GM23338 (cell line): ENCODE measurements at regions not wholly inside any gene's neighbourhood (a gene's known extent, or its start where the extent isn't known, plus 50 kb on each side); places are given as distances from the start of the nearest gene placed in this dataset.

Experiments
- CREB1 ChIP-seq: fragments of 250-450 bp; sonication (Bioruptor Pico); IDR thresholded peaks from 2 replicates; pipeline ENCODE4 v1.5.0; 2020; ENCODE audit warnings: low read depth, mild to moderate bottlenecking, moderate library complexity
- CTCF ChIP-seq, 2 experiments: fragments of 200-600 bp in 1 of 2; sonication (generic) in 1 of 2; conservative IDR thresholded peaks; 2 replicates each; pipeline versions ENCODE4 v1.5.1 to v1.6.1; 2016 to 2017; ENCODE audit warnings: antibody characterized with exemption in 2 of 2, low read depth in 2 of 2, mild to moderate bottlenecking in 2 of 2, moderate library complexity in 1 of 2
- ETS1 ChIP-seq: IDR thresholded peaks from 2 replicates; pipeline ENCODE4 v1.6.1; 2016; ENCODE audit warnings: antibody characterized with exemption
- EZH2 ChIP-seq: fragments of 200-600 bp; sonication (generic); IDR thresholded peaks from one replicate; pipeline ENCODE4 v1.8.0; 2017; ENCODE audit warnings: antibody characterized with exemption, mild to moderate bottlenecking, low read depth; ENCODE audit not compliant: unreplicated experiment
- EZH2phosphoT487 ChIP-seq: fragments of 200-600 bp; sonication (generic); IDR thresholded peaks from one replicate; pipeline ENCODE4 v1.8.1; 2018; ENCODE audit warnings: antibody characterized with exemption; ENCODE audit not compliant: unreplicated experiment
- POLR2AphosphoS5 ChIP-seq: IDR thresholded peaks from 2 replicates; pipeline ENCODE4 v1.6.1; 2016; ENCODE audit warnings: antibody characterized with exemption, low read depth
- ZNF114 ChIP-seq: fragments of 250-450 bp; sonication (Bioruptor Pico); IDR thresholded peaks from 2 replicates; pipeline ENCODE4 v1.5.0; 2020; ENCODE audit warnings: mild to moderate bottlenecking, moderate library complexity

- TF ChIP-seq POLR2AphosphoS5 (no peak), EZH2phosphoT487 (no peak), ZNF114 (CRISPR knock-in tag) (no peak), CTCF (conservative IDR thresholded peaks at IDR 0.05; ENCODE audit: low read depth in 2 of 2) (peak; percentile 87 to 92), EZH2 (no peak), ETS1 (no peak), CREB1 (CRISPR knock-in tag) (no peak)
These were observed 163.3 kb downstream of the CD47 start for GRCh38 chr3:107927361-107928083.
